GM12891 (cell line): ENCODE measurements at regions not wholly inside any gene's neighbourhood (a gene's known extent, or its start where the extent isn't known, plus 50 kb on each side); places are given as distances from the start of the nearest gene placed in this dataset.

ENCODE experiments used
- PAX5 ChIP-seq: IDR thresholded peaks from 2 replicates; pipeline ENCODE4 v1.6.1; 2011; ENCODE audit warnings: low read length, moderate library complexity, mild to moderate bottlenecking; ENCODE audit not compliant: insufficient read depth, severe bottlenecking
- POLR2A ChIP-seq: IDR thresholded peaks from 2 replicates; pipeline ENCODE4 v1.6.1; 2011; ENCODE audit warnings: low read depth, low read length, control low read depth
- POLR2AphosphoS5 ChIP-seq: IDR thresholded peaks from 2 replicates; pipeline ENCODE4 v1.6.1; 2011; ENCODE audit warnings: low read depth, low read length, control low read depth
- POU2F2 ChIP-seq: IDR thresholded peaks from 2 replicates; pipeline ENCODE4 v1.6.1; 2011; ENCODE audit warnings: low read depth, mild to moderate bottlenecking, control low read depth, low read length, moderate library complexity
- SPI1 ChIP-seq: IDR thresholded peaks from 2 replicates; pipeline ENCODE4 v1.6.1; 2011; ENCODE audit warnings: low read depth, low read length, control low read depth
- TAF1 ChIP-seq: IDR thresholded peaks from 2 replicates; pipeline ENCODE4 v1.6.1; 2011; ENCODE audit warnings: low read depth, low read length, control low read depth

DNA sequence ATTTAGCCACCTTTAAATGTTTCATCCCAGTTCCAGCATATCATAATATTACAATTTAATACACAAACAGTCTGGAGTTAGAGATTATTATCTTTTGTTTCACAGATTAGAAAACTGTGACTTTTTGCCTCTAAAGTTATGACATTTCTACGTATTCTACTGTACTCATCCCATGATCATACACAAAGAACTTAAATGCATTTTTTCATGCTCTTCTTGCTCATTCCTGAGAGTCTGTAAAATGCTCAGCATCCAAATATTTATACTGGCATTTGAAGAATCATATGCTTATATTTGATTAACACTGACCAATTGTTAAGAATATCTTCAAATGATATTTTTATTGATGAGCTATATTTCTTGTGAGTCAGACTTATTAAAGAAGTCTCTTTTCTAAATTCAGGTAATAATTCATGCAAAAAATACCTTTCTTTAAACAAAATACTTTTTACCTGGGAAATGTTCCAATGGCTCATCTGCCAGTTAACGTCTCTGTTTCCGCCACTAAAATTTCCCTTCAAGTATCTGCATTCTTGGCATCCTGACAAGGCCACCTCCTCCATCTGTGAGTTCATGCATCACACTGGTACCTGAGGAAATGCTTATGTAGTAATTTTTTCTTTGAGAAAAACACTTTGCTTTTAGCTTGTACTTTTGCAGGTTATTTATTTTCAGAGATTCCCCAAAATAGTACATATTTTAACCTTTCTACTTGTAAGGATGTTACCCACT, 139.6 kb upstream of the RASA1 start:
- TF ChIP-seq POLR2A: no peak
- no peak for TF ChIP-seq POLR2AphosphoS5
- TF ChIP-seq SPI1: no peak
- no peak for TF ChIP-seq TAF1
- no peak for TF ChIP-seq POU2F2
- no peak for TF ChIP-seq PAX5
